PFSK-1 (cell line): ENCODE measurements at regions not wholly inside any gene's neighbourhood (a gene's known extent, or its start where the extent isn't known, plus 50 kb on each side); places are given as distances from the start of the nearest gene placed in this dataset.

Experiments
- FOXP2 ChIP-seq: optimal IDR thresholded peaks from 2 replicates; pipeline ENCODE3; 2011; ENCODE audit warnings: borderline replicate concordance, control low read depth, inconsistent platforms; ENCODE audit not compliant: insufficient read depth; ENCODE audit errors: extremely low read length, extremely low read depth
- POLR2AphosphoS5 ChIP-seq: IDR thresholded peaks from 2 replicates; pipeline ENCODE4 v1.6.1; 2012; ENCODE audit warnings: low read depth, mild to moderate bottlenecking, control low read depth, low read length, moderate library complexity
- REST ChIP-seq, 2 experiments: IDR thresholded peaks; 2 replicates each; pipeline versions ENCODE4 v1.6.1 to v1.8.0; 2011 to 2012; ENCODE audit warnings: low read depth in 2 of 2, low read length in 2 of 2, control low read depth in 1 of 2, inconsistent platforms in 1 of 2, mild to moderate bottlenecking in 1 of 2, moderate library complexity in 1 of 2; ENCODE audit not compliant: insufficient read depth in 1 of 2
- TAF1 ChIP-seq: IDR thresholded peaks from 2 replicates; pipeline ENCODE4 v1.6.1; 2012; ENCODE audit warnings: low read length, control low read depth, borderline replicate concordance; ENCODE audit not compliant: insufficient read depth

DNA sequence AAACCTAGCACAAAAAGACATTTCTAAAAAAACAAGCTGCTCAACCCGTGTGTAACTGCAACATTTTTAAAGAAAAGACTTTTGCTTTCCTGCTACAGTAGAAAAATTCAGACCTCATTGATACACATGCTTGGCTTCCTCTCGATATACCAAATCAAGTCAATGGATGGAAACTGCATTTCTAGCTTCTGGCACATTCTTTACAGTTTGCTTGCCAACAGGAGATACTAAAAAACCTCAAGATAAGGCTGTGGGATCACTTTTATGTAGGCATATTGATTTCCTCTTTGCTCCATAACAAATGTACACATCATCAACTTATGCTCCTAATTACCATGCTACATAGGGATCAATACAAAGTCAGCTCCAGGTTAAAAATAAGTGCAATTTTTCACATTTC, 178.4 kb downstream of the SIPA1L2 start:
- TF ChIP-seq TAF1: no peak
- TF ChIP-seq REST (IDR thresholded peaks at IDR 0.05; ENCODE audit: insufficient read depth in 1 of 2, low read depth in 2 of 2, low read length in 2 of 2): no peak
- no peak for TF ChIP-seq POLR2AphosphoS5
- TF ChIP-seq FOXP2: no peak
